HCT116 (cell line): ENCODE measurements at regions not wholly inside any gene's neighbourhood (a gene's known extent, or its start where the extent isn't known, plus 50 kb on each side); places are given as distances from the start of the nearest gene placed in this dataset.

Source experiments
- CBX3 ChIP-seq: IDR thresholded peaks from 2 replicates; pipeline ENCODE4 v1.6.1; 2012; ENCODE audit warnings: low read depth
- CEBPB ChIP-seq: IDR thresholded peaks from 2 replicates; pipeline ENCODE4 v1.6.1; 2012; ENCODE audit warnings: low read depth
- ELF1 ChIP-seq: IDR thresholded peaks from 2 replicates; pipeline ENCODE4 v1.6.1; 2012; ENCODE audit warnings: low read depth, borderline replicate concordance
- EZH2 ChIP-seq: fragments of 200-600 bp; sonication (generic); IDR thresholded peaks from 2 replicates; pipeline ENCODE4 v1.6.1; 2017; ENCODE audit warnings: antibody characterized with exemption, mixed run types
- FOSL1 ChIP-seq: IDR thresholded peaks from 2 replicates; pipeline ENCODE4 v1.6.1; 2012; ENCODE audit warnings: low read depth
- POLR2A ChIP-seq: IDR thresholded peaks from 2 replicates; pipeline ENCODE4 v1.7.0; 2011; ENCODE audit warnings: borderline replicate concordance; ENCODE audit not compliant: insufficient read depth, insufficient read length; ENCODE audit errors: extremely low read depth
- POLR2AphosphoS5 ChIP-seq: IDR thresholded peaks from 2 replicates; pipeline ENCODE4 v1.6.1; 2011; ENCODE audit warnings: mild to moderate bottlenecking, low read depth, low read length, moderate library complexity
- SIN3A ChIP-seq: IDR thresholded peaks from 2 replicates; pipeline ENCODE4 v1.6.1; 2012; ENCODE audit warnings: low read depth
- TCF7L2 ChIP-seq: IDR thresholded peaks from 2 replicates; pipeline ENCODE4 v1.7.0; 2011; ENCODE audit warnings: borderline replicate concordance, inconsistent platforms; ENCODE audit not compliant: insufficient read depth, insufficient read length; ENCODE audit errors: extremely low read depth
- ZFX ChIP-seq: fragments of 450-650 bp; IDR thresholded peaks from 2 replicates; pipeline ENCODE4 v1.6.1; 2017
- TF ChIP-seq, protein P1 (sequence below): IDR thresholded peaks from 2 replicates; pipeline ENCODE4 v1.6.1; 2012
- TF ChIP-seq, protein P2 (sequence below), 3 experiments: fragments of 200-600 bp in 1 of 3; sonication (generic) in 1 of 3; IDR thresholded peaks in 2 of 3; conservative IDR thresholded peaks in 1 of 3; 2 replicates each; pipeline ENCODE4 v1.5.1; 2012 to 2017; ENCODE audit warnings: low read depth in 2 of 3, low read length in 2 of 3, antibody characterized with exemption in 1 of 3, borderline replicate concordance in 1 of 3, control low read depth in 1 of 3, mild to moderate bottlenecking in 1 of 3, mixed read lengths in 1 of 3, mixed run types in 1 of 3, moderate library complexity in 1 of 3; ENCODE audit not compliant: insufficient read depth in 1 of 3

DNA sequence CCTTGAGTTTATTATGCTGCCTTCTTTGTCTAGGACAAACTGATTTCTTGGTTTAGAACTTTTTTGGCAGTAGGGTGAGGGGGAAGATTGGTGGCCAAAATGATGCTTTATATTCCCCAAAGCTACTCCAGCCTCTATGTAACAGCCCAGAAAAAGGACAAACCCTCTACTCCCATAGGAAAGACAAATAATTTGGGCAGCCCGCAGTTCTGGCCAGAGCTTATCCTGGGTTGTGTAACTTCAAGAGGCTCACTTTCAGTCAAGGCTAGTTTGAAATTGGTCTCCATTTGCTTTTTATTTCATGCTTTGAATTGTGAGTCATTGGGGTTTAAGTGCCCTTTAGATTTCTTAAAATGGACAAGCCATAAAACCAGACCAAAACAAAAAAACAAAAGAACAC is 142.3 kb downstream of the OLFM4 start:
- TF ChIP-seq POLR2A (no peak), POLR2AphosphoS5 (no peak), EZH2 (no peak), ZFX (no peak), FOSL1 (no peak), CBX3 (no peak), ELF1 (no peak), TCF7L2 (no peak), SIN3A (no peak), CEBPB (no peak)
- TF ChIP-seq, protein P1, sequence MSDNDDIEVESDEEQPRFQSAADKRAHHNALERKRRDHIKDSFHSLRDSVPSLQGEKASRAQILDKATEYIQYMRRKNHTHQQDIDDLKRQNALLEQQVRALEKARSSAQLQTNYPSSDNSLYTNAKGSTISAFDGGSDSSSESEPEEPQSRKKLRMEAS, result no peak
- TF ChIP-seq, protein P2, sequence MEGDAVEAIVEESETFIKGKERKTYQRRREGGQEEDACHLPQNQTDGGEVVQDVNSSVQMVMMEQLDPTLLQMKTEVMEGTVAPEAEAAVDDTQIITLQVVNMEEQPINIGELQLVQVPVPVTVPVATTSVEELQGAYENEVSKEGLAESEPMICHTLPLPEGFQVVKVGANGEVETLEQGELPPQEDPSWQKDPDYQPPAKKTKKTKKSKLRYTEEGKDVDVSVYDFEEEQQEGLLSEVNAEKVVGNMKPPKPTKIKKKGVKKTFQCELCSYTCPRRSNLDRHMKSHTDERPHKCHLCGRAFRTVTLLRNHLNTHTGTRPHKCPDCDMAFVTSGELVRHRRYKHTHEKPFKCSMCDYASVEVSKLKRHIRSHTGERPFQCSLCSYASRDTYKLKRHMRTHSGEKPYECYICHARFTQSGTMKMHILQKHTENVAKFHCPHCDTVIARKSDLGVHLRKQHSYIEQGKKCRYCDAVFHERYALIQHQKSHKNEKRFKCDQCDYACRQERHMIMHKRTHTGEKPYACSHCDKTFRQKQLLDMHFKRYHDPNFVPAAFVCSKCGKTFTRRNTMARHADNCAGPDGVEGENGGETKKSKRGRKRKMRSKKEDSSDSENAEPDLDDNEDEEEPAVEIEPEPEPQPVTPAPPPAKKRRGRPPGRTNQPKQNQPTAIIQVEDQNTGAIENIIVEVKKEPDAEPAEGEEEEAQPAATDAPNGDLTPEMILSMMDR (IDR thresholded peaks at IDR 0.05 in 2 of 3, conservative IDR thresholded peaks at IDR 0.05 in 1 of 3; ENCODE audit: borderline replicate concordance in 1 of 3, insufficient read depth in 1 of 3, low read depth in 2 of 3, low read length in 2 of 3), result no peak
